Activated CD4-positive, alpha-beta T cell treated with anti-CD3 and anti-CD28 coated beads, Interleukin-2, amount 50 U/mL, for 1 hour (primary cell): ENCODE measurements at regions not wholly inside any gene's neighbourhood (a gene's known extent, or its start where the extent isn't known, plus 50 kb on each side); places are given as distances from the start of the nearest gene placed in this dataset.

Experiments
- DNase-seq: peaks from one replicate; pipeline ENCODE4 v3.0.0-alpha.2; 2020

DNA sequence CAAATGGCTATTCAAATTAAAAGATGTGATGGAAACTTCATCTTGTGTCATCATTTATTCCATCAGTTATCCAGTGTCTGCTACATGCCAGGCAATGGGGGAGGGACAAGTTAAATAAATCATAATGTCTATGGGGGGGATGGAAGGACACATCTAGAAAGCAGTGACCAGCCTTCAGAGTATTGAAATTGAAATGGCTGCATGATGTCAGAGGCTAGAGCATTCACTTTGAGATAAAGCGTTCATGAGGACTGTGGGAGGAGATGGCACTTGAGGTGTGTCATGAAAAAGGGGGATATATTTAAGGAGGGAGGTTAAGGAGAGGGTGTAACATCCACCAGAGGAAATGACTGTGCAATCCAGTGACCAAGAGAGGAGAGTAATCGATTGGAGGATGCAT is 50.6 kb downstream of the SLIT2 start:
- DNase-seq = no peak

GRCh38 chr4:20305976-20306375 is 54.3 kb downstream of the SLIT2 start:
- DNase-seq = no peak

- DNase-seq = no peak
These were observed 60.2 kb downstream of the SLIT2 start for GRCh38 chr4:20311856-20312255.

DNA sequence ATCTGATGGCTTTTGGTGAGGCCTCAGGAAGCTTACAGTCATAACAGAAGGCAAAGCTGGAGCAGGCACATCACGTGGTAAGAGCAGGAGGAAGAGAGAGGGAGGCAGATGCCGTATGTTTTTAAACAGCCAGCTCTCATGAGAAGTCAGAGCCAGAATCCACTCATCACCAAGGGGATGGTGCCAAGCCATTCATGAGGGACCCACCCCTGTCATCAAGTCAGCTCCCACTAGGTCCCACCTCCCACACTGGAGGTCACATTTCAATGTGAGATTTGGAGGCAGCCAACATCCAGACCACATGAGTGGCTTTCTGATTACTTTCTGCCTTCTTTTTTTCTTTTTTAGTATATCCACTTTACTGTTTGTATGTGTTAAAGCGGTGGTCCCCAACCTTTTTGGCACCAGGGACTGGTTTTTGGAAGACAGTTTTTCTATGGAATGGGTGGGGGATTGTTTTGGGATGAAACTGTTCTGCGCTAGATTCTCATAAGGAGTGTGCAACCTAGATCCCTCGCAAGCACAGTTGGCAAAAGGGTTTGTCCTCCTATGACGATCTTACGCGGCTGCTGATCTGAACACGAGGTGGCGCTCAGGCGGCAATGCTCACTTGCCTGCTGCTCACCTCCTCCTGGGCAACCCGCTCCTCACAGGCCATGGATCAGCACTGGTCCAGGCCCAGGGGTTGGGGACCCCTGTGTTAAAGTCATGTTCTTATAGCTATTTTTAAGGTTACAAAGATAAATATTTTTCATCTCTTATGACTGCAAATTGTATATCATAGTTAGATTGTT is 61.7 kb downstream of the SLIT2 start:
- DNase-seq = no peak

GRCh38 chr4:20317424-20317985 is 65.8 kb downstream of the SLIT2 start:
- DNase-seq = no peak

GRCh38 chr4:20318001-20318908 is 66.5 kb downstream of the SLIT2 start:
- DNase-seq = no peak

DNA sequence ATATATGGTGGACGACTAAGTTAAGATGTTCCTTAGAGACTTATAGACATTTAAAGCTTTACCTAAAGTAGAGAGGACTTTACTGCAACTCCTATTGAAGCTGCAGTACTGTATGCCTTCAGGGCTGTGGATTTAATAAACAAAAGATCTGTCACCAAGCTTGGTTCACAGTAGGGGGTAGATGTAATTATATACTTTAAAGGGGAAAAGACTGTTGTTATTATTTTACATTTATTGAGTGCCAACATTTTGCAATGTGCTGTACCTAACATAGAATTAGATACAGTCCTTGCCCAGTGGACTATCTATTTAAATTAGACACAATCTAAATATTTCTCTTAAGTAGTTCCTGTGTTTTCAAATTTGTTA is 67.2 kb downstream of the SLIT2 start:
- no peak for DNase-seq

GRCh38 chr4:20319825-20320612 is 68.3 kb downstream of the SLIT2 start:
- no peak for DNase-seq

GRCh38 chr4:20323991-20324390 is 72.3 kb downstream of the SLIT2 start:
- no peak for DNase-seq

- DNase-seq = no peak
These were observed 74.8 kb downstream of the SLIT2 start for GRCh38 chr4:20326460-20326859.

DNA sequence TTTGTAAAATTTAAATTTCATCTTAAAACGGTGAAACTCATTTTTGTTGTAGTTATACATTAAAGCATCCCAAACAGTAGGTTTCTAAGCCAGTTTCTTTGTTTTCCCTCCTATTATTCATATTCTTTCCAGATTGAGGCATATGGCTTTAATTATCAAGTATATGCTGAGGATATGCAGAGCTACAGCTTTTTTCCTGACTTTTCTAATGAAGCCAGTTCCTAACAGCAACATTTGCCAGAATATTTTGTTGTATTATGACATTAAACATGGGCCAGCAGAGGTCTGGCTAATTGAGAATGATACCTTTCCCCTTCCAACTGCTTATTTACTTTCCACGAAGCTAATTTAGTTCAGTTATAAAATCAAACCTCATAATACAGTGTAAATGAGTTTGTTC is 75.3 kb downstream of the SLIT2 start:
- no peak for DNase-seq

DNA sequence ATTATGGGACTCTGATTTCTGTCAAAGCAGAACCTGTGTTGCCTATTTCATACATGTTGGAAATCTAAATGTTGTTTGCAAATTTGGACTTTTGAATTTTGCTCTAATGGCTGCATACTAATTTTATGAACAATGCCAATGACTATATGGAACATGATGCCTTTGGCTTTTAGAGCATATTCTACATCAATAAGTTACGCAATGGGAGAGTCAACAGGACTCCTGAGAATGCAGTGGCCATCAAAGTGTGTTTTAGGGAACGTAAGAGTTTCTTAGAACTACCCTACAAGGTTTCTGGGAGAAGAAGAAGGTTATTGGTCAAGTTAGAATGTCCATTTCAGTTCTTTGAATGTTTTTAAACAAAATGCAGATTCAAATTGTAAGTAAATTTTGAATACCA is 76.1 kb downstream of the SLIT2 start:
- DNase-seq = no peak

DNA sequence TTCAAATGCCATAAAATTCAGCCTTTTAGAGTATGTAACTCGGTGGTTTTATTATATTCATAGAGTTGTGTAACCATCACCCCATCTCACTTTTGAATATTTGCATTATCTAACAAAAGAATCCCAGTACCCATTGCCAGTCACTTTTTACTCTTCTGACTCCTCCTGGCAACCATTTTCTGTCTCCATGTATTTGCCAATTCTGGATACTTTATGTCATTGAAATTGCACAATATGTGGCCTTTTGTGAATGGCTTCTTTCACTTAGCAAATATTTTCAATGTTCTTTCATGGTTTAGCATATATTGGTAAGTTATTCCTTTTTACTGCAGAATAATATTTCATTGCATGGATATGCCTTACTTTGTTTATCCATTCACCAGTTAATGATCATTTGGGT is 79.9 kb downstream of the SLIT2 start:
- DNase-seq = no peak

DNA sequence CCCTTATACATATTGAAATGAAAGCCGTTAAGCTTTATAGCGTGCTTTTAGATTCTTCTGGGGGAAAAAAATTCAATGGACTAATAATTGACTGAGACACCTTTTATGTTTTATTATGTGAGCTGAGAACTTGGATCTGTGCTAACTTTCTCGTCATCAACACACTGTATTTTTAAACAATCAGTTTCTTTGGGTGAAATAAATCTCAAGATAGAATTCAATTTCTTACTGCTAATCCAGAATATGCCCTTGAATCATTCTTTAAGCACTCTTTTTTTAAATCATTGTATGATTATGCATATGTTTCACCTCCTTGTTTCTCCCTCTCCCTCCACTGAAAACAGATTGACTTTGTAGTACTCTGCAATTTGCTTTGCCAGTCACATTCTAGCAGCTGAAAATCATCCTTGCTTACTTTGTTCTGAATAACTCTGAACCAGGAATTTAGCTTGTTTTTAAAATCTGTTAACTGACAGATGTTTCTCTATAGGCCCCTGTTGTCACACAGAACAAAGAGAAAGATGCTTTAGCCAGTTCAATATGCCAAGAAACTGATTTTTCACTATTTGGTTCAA is 81.5 kb downstream of the SLIT2 start:
- no peak for DNase-seq

- DNase-seq = no peak
These were observed 85.6 kb downstream of the SLIT2 start for GRCh38 chr4:20337261-20337664.

- no peak for DNase-seq
These were observed 87.1 kb downstream of the SLIT2 start for GRCh38 chr4:20338841-20339240.

GRCh38 chr4:20341134-20341738 is 89.5 kb downstream of the SLIT2 start:
- DNase-seq = no peak

DNA sequence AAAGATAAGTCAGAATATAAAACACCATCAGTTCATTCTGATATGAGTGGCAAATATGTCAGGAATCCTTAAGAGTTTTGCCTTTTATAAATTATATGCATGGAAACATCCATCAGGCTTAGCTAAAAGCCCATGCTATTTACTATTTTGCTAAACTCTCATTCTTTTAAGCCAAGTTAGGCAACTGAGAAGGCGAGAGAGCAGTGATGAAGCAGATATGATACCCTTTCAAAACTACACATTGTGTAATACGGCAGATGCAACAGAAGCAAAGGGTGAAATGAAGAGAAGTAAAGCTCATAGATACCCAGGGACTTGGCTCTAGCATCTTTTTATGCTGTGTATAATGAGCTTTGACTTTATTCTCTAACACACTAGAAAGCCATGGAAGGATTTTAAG is 95.8 kb downstream of the SLIT2 start:
- no peak for DNase-seq

- no peak for DNase-seq
These were observed 96.7 kb downstream of the SLIT2 start for GRCh38 chr4:20348411-20348810.

- no peak for DNase-seq
These were observed 99.9 kb downstream of the SLIT2 start for GRCh38 chr4:20351360-20352162.

DNA sequence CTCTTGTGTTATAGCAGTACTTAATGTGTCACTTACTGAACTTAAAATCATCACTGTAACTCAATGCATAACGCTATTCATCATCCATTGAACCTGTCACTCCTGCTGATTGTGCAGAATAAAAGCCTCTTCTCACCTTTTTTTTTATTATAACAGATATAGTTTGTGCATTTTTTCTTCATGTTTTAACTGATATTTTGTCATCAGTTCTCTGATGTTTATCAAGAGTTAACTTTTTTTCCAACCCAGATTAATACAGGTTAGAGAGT is 100.4 kb downstream of the SLIT2 start:
- DNase-seq = no peak

DNA sequence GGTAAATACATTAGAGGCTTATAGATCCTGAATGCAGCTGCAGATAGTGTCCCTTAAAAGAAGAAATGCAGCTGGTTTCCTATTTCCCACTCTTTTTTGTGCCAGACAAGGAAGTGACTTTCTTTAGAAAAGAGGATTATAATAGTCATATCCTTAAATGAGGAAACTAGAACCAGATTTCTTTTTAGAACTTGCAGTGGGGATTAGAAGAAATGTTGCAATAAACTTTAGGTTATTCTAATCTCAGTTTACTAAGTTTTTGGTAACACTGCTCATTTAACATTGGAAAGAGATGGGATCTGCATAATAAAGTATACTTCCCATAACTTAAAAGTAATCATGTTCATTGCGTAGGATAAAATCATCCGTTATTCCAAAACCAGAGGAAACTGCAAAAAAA is 101.9 kb downstream of the SLIT2 start:
- no peak for DNase-seq
